Common myeloid progenitor, CD34-positive (primary cell): ENCODE measurements at regions not wholly inside any gene's neighbourhood (a gene's known extent, or its start where the extent isn't known, plus 50 kb on each side); places are given as distances from the start of the nearest gene placed in this dataset.
"Not testable (repeated sequence)": the region's sequence is repeated elsewhere in the genome, so short reads cannot be mapped to it uniquely, and the experiment has no call there.

Source experiments
- CTCF ChIA-PET: fragments of 350-600 bp; sonication (Branson Sonifier 250); formaldehyde crosslinking; loops from one replicate; lab custom pipeline; 2021; ENCODE audit warnings: antibody characterized with exemption; lab: Charles Lee
- POLR2A ChIA-PET: fragments of 350-600 bp; sonication (Branson Sonifier 250); formaldehyde crosslinking; loops from one replicate; lab custom pipeline; 2021; ENCODE audit warnings: antibody characterized with exemption; lab: Charles Lee
- DNase-seq, 3 donors: peaks; one replicate each; pipeline versions ENCODE4 v3.0.0 to v3.0.0-alpha.2; 2013
- H3K27ac ChIP-seq, 2 experiments: 1 replicate in 1 of 2; 2 replicates in 1 of 2; pipeline ENCODE4 v1.7.0; 2013; ENCODE audit warnings: inconsistent platforms in 2 of 2, low read length in 2 of 2, mild to moderate bottlenecking in 2 of 2, low read depth in 1 of 2, moderate library complexity in 1 of 2; ENCODE audit not compliant: severe bottlenecking in 2 of 2, insufficient read depth in 1 of 2, poor library complexity in 1 of 2
- H3K27me3 ChIP-seq, 5 experiments: replicated peaks in 2 of 5; 1 replicate in 3 of 5; 2 replicates in 2 of 5; pipeline versions ENCODE4 v1.6.1 to v1.7.0; 2013; ENCODE audit warnings: low read length in 4 of 5, mild to moderate bottlenecking in 2 of 5, moderate library complexity in 2 of 5, inconsistent platforms in 1 of 5; ENCODE audit not compliant: insufficient read depth in 5 of 5, control insufficient read depth in 4 of 5
- H3K36me3 ChIP-seq, 4 experiments: 1 replicate in 2 of 4; 2 replicates in 2 of 4; pipeline versions ENCODE4 v1.6.1 to v1.7.0; 2013; ENCODE audit warnings: low read length in 3 of 4, control low read depth in 1 of 4, mild to moderate bottlenecking in 1 of 4; ENCODE audit not compliant: control insufficient read depth in 4 of 4, insufficient read depth in 4 of 4
- H3K4me1 ChIP-seq, 4 experiments: 1 replicate in 3 of 4; 2 replicates in 1 of 4; pipeline versions ENCODE4 v1.6.1 to v1.7.1; 2013; ENCODE audit warnings: low read length in 3 of 4, mild to moderate bottlenecking in 3 of 4, control low read depth in 1 of 4, inconsistent platforms in 1 of 4, moderate library complexity in 1 of 4; ENCODE audit not compliant: control insufficient read depth in 4 of 4, insufficient read depth in 4 of 4; ENCODE audit errors: control extremely low read depth in 1 of 4
- H3K4me3 ChIP-seq, 7 experiments: 1 replicate in 4 of 7; 2 replicates in 3 of 7; pipeline versions ENCODE4 v1.5.1 to v1.7.0; 2013; ENCODE audit warnings: mild to moderate bottlenecking in 7 of 7, low read length in 6 of 7, moderate library complexity in 6 of 7, inconsistent platforms in 2 of 7, low read depth in 2 of 7, control low read depth in 1 of 7; ENCODE audit not compliant: insufficient read depth in 4 of 7, control insufficient read depth in 1 of 7; ENCODE audit errors: extremely low read depth in 1 of 7
- H3K9me3 ChIP-seq, 5 experiments: 1 replicate in 4 of 5; 2 replicates in 1 of 5; pipeline versions ENCODE4 v1.6.1 to v1.7.1; 2013; ENCODE audit warnings: low read length in 4 of 5, mild to moderate bottlenecking in 2 of 5, inconsistent platforms in 1 of 5, low read depth in 1 of 5, moderate library complexity in 1 of 5; ENCODE audit not compliant: control insufficient read depth in 4 of 5, insufficient read depth in 2 of 5; ENCODE audit errors: control extremely low read depth in 1 of 5
- WGBS: methylation state at CpG from one replicate; pipeline ENCODE4 v1.1.5; 2013; ENCODE audit not compliant: insufficient coverage; 5-methylcytosine and 5-hydroxymethylcytosine counted together

DNA sequence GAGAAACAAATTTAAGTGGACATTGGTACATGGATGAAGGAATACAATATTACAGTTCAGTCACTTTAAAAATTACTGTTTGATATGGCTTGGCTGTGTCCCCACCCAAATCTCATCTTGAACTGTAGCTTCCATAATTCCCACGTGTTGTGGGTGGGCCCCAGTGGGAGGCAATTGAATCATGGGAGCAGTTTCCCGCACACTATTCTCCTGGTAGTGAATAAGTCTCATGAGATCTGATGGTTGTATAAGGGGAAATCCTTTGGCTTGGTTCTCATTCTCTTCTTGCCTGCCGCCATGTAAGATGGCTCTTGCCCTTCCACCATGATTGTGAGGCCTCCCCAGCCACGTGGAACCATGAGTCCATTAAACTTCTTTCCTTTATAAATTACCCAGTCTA lies 804.2 kb upstream of the FRG1 start:
- CTCF ChIA-PET, result no interaction called here
- Histone ChIP-seq H3K27me3 (no peaks in the 10 kb centered on the region), H3K9me3 (no peaks in the 10 kb centered on the region), H3K27ac (no peak overlapping the region), H3K4me3 (no peak overlapping the region), H3K4me1 (no peaks in the 10 kb centered on the region), H3K36me3 (no peaks in the 10 kb centered on the region)
- no peak for DNase-seq
- POLR2A ChIA-PET, result no interaction called here
- no CpG with 5 or more reads among the region's 4 CpGs for WGBS

- no peaks in the 10 kb centered on the region for H3K4me1 ChIP-seq
- ChIA-PET CTCF (no interaction called here), POLR2A (no interaction called here)
- H3K27me3 ChIP-seq, result no peaks in the 10 kb centered on the region
- H3K4me3 ChIP-seq, result no peak overlapping the region
- H3K27ac ChIP-seq, result no peak overlapping the region
- no peaks in the 10 kb centered on the region for H3K9me3 ChIP-seq
- WGBS, result 94% methylated on average over 4 of the region's 6 CpGs
- no peak for DNase-seq
- no peaks in the 10 kb centered on the region for H3K36me3 ChIP-seq
Measured at GRCh38 chr4:189143263-189143952, 797.3 kb upstream of the FRG1 start.

- WGBS, result 91% methylated on average over 24 of the region's 24 CpGs
- Histone ChIP-seq H3K9me3 (peaks cover 0 to 5% (median 1%) of the 10 kb centered on the region in 5 experiments), H3K4me1 (no peaks in the 10 kb centered on the region), H3K36me3 (no peaks in the 10 kb centered on the region), H3K4me3 (no peak overlapping the region), H3K27ac (no peak overlapping the region), H3K27me3 (no peaks in the 10 kb centered on the region)
- ChIA-PET POLR2A (no interaction called here), CTCF (no interaction called here)
- DNase-seq, result no peak
Measured at GRCh38 chr4:189147005-189147929, 793.4 kb upstream of the FRG1 start.

GRCh38 chr4:189155083-189155482 lies 785.6 kb upstream of the FRG1 start:
- H3K4me1 ChIP-seq, POLR2A ChIA-PET, DNase-seq, H3K4me3 ChIP-seq, H3K9me3 ChIP-seq, H3K36me3 ChIP-seq, CTCF ChIA-PET, H3K27me3 ChIP-seq, H3K27ac ChIP-seq: not testable (repeated sequence)
- 86% methylated on average over 10 of the region's 13 CpGs for WGBS

DNA sequence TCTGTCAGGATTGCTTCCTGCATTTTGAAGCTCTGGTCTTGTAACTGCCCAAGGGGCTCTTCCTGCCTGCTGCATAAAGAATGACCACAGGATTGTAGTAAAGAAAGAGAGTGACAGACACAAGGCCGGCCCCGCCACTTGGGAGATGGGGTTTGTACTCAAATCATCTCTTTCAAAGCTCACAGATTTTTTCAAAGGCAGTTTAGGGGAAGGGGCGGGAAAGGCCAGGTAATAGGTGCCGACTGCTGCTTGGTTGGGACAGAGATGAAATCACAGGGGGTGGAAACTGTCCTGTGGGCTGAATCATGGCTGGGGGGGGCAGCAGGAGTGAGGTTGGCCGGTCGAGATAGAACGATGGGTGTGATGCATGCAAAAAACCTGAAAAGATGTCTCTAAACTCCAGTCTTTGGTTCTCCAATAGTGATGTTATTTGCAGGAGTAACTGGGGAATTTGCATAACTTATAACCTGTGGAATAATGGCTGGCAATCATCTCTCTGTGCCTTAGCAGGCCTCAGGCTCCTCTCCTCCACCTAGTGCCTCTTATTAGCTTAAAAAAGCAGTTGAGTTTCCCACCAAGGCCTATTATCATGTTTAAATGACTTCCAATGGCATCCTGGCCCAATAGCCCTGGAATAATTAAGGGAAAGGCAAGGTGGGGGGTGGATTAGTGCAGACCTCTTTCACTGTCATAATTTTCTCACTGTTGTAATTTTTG lies 778.4 kb upstream of the FRG1 start:
- POLR2A ChIA-PET, result no interaction called here
- WGBS, result 52% methylated on average over 3 of the region's 7 CpGs
- no peaks in the 10 kb centered on the region for H3K9me3 ChIP-seq

GRCh38 chr4:189162888-189163287 lies 777.8 kb upstream of the FRG1 start:
- Histone ChIP-seq H3K9me3 (no peaks in the 10 kb centered on the region), H3K27ac (no peak overlapping the region), H3K27me3 (peaks cover 0 to 5% (median 0%) of the 10 kb centered on the region in 5 experiments), H3K4me1 (no peaks in the 10 kb centered on the region), H3K4me3 (no peak overlapping the region), H3K36me3 (no peaks in the 10 kb centered on the region)
- POLR2A ChIA-PET, result no interaction called here
- DNase-seq, result no peak
- CTCF ChIA-PET, result no interaction called here

More for the DNA sequence above, 778.4 kb upstream of the FRG1 start:
- CTCF ChIA-PET, result no interaction called here
- no peaks in the 10 kb centered on the region for H3K4me1 ChIP-seq
- H3K27ac ChIP-seq, result no peak overlapping the region
- H3K27me3 ChIP-seq, result peaks cover 0 to 5% (median 0%) of the 10 kb centered on the region in 5 experiments
- H3K36me3 ChIP-seq, result no peaks in the 10 kb centered on the region
- DNase-seq, result no peak
- H3K4me3 ChIP-seq, result no peak overlapping the region

- no peaks in the 10 kb centered on the region for H3K9me3 ChIP-seq
- no peaks in the 10 kb centered on the region for H3K27me3 ChIP-seq
- CTCF ChIA-PET, result no interaction called here
- no peak overlapping the region for H3K4me3 ChIP-seq
- H3K27ac ChIP-seq, result no peak overlapping the region
- WGBS, result 100% methylated on average over 3 of the region's 5 CpGs
- no peaks in the 10 kb centered on the region for H3K4me1 ChIP-seq
- no peak for DNase-seq
- H3K36me3 ChIP-seq, result no peaks in the 10 kb centered on the region
- POLR2A ChIA-PET, result no interaction called here
Measured at GRCh38 chr4:189176002-189176401, 764.7 kb upstream of the FRG1 start.
